GM21619 (cell line): ENCODE measurements at regions not wholly inside any gene's neighbourhood (a gene's known extent, or its start where the extent isn't known, plus 50 kb on each side); places are given as distances from the start of the nearest gene placed in this dataset.
"Not testable (repeated sequence)": the region's sequence is repeated elsewhere in the genome, so short reads cannot be mapped to it uniquely, and the experiment has no call there.

Experiments
- ATAC-seq: cut with Tn5 transposase; IDR thresholded peaks from one replicate; pipeline ENCODE4 v1.9.1; 2021; ENCODE audit not compliant: unreplicated experiment

DNA sequence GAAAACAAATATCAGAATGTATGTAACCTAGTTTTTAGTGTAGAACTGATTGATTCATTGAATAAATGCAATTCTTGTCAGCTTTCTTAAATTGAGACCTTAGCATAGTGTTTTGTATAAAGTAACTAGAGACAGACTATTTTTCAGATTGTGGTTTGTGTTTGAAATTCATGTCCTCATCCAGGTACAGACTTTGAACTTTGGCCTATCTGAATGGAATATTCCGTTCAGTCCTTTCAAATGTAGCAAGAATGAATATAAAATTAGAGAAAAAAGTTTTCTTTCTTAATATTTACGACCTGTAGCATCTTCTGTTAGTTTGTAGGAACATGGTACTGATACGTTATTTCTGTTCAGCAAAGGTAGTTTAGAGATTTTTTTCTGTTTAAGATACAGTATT lies 378.4 kb upstream of the RGS6 start:
- ATAC-seq = no peak

GRCh38 chr14:71554323-71554722 lies 377.9 kb upstream of the RGS6 start:
- no peak for ATAC-seq

DNA sequence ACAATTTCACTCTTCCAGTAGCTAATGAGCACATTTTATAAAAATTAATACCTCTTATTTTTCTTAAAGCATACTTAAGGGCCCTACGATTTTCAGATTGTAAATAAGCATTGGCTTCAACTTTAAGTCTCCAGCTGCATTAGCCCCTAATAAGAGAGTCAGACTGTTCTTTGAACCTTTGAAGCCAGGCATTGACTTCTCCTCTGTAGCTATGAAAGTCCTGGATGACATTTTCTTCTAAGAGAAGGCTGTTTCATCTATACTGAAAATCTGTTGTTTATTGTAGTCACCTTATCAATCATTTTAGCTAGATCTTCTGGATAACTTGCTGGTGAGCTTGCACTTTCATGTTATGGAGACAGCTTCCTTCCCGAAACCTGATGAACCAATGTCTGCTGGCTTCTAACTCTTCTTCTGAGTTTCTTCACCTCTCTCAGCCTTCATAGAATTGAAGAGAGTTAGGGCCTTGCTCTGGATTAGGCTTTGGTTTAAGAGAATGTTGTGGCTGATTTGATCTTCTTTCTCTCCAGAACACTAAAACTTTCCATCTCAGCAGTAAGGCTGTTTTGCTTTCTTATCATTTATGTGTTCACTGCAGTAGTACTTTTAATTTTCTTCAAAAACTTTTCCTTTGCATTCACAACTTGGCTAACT lies 377.1 kb upstream of the RGS6 start:
- ATAC-seq = peak; percentile 20

DNA sequence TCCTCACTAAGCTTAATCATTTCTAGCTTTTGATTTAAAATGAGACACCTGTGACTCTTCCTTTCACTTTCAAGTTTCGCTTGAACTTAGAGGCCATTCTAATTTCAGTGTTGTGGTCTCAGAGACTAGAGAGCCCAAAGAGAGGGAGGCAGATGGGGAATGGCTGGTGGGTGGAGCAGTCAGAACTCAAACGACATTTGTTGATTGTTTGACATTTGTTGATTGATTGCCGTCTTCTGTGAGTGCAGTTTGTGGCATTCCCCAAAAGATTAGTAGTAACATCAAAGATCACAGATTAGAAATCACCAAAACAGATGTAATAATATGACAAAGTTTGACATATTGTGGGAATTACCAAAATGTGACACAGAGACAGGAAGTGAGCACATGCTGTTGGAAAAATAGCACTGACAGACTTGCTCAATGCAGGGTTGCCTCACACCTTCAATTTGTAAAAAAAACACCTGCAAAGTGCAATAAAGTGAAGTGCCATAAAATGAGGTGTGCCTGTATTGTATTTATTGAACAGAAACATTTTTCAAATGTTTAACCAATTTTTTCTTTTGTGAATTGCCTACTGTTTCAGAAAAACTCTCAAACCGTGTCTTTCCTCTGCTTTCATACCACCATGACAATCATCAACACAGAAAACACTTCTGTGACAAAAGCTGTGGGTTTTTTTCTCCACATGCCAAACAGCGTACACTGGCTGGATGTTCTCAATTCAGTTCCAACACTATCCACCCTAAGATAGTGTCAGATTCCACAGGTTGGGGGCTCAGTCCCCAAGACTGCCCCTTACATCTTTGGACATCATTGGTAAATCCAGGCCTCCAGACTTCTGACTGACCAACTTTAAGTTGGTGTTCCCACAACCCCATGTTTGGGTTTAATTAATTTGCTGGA lies 376.3 kb upstream of the RGS6 start:
- peak; percentile 84 for ATAC-seq

DNA sequence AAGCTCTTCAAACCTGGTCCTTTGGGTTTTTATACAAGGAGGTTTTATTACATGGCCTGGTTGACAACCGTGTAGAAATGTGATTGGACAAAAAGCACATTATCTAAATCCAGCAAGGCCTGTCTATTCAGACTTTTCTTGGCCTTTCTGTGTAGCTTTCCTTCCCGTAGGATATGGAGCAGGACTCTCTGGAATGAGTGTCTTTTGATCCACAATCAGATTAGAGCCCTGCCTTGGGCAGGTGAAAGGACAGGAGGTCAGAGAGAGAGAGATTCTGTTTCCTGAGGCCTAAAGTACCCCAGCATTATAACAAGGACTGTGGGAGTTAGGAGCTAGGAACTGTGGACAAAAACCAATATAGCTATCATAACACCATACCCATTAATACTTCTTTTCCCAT lies 375.5 kb upstream of the RGS6 start:
- ATAC-seq = no peak

DNA sequence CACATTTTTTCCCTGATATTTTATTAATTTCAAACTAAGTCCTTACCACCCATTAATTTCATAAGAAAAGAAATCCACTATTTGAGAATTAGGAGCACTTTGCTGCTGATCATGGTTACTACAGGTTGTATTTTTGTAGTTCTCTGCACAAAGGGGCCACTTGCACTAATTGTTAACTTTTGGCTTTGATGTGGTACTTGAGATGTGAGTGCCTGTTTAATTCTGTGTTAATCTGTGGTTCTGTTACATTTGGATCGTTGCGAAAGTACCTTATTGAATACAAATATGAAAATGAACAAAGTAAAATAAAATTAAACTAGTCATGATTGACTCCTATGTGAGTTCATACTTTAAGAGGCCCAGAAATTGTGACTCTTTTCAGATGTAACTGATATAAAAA lies 374.9 kb upstream of the RGS6 start:
- ATAC-seq = no peak

- ATAC-seq = not testable (repeated sequence)
Measured at GRCh38 chr14:71558943-71559342, 373.3 kb upstream of the RGS6 start.

DNA sequence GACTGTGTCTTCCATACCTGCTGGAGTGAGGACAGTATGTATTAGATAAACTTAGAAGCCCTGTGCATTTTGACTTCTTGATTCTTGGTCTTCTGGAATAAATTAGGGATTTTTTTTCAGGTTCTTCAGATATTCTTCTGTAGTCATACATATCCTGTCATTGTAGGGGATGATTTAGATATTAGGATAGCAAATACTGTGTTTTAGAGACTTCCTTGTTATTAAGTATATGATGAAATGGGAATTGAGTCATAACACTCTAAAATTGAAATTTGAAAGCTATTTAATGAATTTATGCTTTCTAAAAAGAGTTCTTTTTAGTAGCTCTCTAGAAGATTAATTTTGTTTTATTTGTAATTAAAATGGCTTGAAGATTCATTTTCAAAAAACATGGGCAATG lies 371.5 kb upstream of the RGS6 start:
- ATAC-seq = no peak

DNA sequence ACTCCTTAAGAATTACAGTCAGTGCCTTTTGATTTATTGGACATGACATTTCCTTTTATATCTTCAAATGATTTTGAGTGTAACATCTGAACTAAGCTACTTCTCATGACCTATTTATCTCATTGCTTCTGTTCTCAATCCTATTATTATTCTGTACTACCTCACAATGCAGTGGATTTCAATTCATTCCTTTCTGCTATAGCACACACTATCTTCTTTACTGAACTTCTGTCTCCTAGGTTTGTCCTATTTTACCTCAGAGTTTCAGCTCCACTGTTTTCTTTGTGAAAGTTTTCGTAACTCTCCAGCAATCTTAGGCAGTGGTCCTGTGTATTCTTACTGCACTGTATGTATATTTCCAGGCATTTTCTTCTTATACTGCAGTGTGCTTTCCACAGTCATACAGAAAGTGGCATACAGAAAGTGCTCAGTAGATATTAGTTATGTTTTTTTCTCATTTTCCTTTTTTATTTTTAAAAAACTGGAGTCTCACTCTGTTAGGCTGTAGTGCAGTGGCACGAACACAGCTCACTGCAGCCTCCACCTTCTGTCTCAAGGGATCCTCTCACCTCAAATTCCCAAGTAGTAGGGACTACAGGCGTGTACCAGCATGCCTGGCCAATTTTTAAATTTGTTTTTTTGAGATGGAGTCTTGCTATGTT lies 368.6 kb upstream of the RGS6 start:
- no peak for ATAC-seq

GRCh38 chr14:71566276-71566675 lies 366.0 kb upstream of the RGS6 start:
- peak; percentile 78 for ATAC-seq

DNA sequence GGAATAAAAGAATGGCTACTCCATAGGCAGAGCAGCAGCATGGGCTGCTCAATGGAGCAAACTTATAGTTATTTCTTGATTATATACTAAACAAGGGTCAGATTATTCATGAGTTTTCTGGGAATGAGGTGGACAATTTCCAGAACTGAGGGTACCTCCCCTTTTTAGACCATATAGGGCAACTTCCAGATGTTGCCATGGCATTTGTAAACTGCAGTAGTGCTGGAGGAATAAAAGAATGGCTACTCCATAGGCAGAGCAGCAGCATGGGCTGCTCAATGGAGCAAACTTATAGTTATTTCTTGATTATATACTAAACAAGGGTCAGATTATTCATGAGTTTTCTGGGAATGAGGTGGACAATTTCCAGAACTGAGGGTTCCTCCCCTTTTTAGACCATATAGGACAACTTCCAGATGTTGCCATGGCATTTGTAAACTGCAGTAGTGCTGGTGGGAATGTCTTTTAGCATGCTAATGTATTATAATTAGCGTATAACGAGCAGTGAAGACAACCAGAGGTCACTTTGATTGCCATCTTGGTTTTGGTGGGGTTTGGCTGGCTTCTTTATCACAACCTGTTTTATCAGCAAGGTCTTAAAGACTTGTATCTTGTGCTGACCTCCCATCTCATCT lies 364.6 kb upstream of the RGS6 start:
- ATAC-seq = not testable (repeated sequence)

DNA sequence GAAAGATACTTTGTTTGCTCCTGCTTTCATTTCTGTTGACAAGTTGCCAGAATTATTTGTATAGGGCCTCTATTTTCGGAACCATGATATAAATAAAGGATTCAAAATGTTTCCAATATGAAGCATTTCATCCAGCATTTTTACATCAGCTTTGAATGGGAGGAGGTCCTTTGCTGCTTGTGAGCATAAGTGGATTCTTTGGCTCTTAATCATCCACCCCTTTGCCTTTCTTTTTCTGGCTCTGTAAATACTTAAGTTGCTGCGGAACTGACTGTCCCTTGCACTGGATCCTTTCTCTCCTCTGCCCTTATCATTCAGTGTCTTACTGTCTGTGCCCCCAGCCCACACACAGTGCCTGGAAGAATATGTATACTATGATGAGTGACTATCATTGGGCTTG lies 357.3 kb upstream of the RGS6 start:
- ATAC-seq = no peak

DNA sequence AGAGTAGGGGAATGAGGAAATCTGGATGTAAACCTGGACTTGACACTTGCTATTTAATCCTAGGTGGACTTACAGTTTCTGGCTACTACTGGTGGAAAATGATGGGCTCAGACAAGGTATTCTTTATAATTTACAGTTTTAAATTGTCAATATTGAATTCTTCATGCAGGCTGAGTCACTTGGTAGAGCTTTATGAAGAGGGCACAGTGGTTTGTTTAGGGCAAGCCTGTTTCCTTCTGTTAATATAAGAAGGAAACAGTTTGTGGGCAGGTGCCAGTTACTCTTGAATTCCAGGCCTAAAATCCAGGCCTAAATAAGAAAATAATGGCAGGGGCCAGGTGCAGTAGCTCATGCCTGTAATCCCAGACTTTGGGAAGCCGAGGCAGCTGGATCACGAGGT lies 355.8 kb upstream of the RGS6 start:
- no peak for ATAC-seq

- no peak for ATAC-seq
Measured at GRCh38 chr14:71579331-71579730, 352.9 kb upstream of the RGS6 start.

DNA sequence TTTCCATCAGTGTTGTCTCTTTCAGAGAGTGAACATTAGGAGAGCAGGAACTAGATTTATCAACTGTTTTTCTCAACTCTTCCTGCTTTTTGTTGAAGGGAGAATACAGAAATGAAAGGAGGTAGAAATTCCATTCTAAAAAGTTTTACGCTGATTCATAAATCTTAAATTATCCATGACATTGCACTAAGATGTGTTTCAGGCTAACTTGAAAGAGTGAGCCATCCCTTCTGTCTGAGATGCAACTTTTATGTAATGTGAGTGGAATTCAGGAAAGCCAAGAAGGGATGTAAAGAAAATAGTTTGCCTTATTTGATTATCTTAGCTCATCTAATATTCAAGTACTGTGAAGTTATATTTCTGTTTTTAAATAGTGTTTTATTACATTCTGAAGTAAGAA lies 349.5 kb upstream of the RGS6 start:
- no peak for ATAC-seq

DNA sequence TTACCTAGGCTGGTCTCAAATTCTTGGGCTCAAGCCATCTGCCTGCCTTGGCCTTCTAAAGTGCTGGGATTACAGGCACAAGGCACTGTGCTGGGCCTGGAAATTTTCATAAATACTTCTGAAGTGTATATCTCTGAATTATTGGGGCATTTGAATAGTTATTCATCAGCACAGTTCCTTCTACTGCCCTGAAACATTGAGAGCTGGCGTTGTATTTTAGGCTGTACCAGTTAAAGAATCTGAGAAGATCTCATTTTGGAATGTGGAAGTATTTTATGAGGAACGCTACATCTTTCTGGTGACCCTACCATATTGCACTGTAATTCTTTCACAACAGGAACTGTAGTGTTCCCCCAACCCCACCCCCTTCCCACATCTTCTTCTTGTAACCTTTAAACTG lies 349.0 kb upstream of the RGS6 start:
- no peak for ATAC-seq

- no peak for ATAC-seq
Measured at GRCh38 chr14:71583705-71584104, 348.5 kb upstream of the RGS6 start.

GRCh38 chr14:71585361-71585760 lies 346.9 kb upstream of the RGS6 start:
- ATAC-seq = no peak

- ATAC-seq = no peak
Measured at GRCh38 chr14:71586131-71586897, 345.9 kb upstream of the RGS6 start.

- ATAC-seq = no peak
Measured at GRCh38 chr14:71588028-71588427, 344.2 kb upstream of the RGS6 start.
